Spleen (tissue), 7 donors: ENCODE measurements at regions not wholly inside any gene's neighbourhood (a gene's known extent, or its start where the extent isn't known, plus 50 kb on each side); places are given as distances from the start of the nearest gene placed in this dataset.

Experiments used
- POLR2AphosphoS5 ChIP-seq, 3 donors: sonication (generic); formaldehyde crosslinking; IDR thresholded peaks; one replicate each; pipeline ENCODE4 v1.5.1; 2017; ENCODE audit warnings: antibody characterized with exemption in 3 of 3
- TF ChIP-seq, protein P1 (sequence below), 11 experiments: fragments of 200-600 bp in 7 of 11; fragments of 450-650 bp in 4 of 11; sonication (generic) in 4 of 11; IDR thresholded peaks in 8 of 11; conservative IDR thresholded peaks in 3 of 11; 1 replicate in 7 of 11; 2 replicates in 4 of 11; pipeline versions ENCODE4 v1.4.0 to v1.8.0; 2016 to 2021; ENCODE audit warnings: antibody characterized with exemption in 11 of 11, inconsistent platforms in 4 of 11, mild to moderate bottlenecking in 1 of 11
- donor health status: DM: no; HTN: no; CAD: no; lungs with moderate emphysema.
- donor health status: DM: no; HTN: no; CAD: no.
- donor health status: DM: no; HTN: no; CAD: no.

DNA sequence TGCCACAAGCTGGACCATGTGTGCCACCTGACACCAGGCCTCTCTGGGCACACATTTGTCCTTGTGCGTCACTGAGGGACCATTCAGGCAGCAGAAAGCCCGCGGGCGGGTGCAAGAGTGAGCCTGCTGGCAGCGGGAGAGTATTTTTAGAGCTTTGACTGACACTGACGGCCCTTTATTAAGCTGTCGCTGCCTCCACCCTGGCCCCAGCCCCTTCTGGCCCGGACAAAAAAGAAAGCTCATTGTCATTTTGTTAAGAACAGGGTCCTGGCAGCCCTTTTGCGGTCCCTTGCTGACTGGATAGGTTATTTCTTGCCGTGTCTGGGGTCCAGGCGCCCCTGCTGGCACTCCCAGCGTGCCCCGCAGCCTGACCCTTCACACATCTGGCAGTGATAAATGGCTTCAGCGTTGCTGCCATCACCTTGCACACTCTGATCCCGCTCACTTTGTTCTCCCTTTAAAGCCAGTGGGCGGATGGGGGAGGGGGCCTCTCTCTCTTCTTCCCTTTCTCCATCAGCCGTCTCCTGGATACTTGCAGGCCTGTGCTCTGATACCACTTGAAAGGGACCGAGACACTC lies 78.4 kb upstream of the NKD1 start:
- TF ChIP-seq, protein P1, sequence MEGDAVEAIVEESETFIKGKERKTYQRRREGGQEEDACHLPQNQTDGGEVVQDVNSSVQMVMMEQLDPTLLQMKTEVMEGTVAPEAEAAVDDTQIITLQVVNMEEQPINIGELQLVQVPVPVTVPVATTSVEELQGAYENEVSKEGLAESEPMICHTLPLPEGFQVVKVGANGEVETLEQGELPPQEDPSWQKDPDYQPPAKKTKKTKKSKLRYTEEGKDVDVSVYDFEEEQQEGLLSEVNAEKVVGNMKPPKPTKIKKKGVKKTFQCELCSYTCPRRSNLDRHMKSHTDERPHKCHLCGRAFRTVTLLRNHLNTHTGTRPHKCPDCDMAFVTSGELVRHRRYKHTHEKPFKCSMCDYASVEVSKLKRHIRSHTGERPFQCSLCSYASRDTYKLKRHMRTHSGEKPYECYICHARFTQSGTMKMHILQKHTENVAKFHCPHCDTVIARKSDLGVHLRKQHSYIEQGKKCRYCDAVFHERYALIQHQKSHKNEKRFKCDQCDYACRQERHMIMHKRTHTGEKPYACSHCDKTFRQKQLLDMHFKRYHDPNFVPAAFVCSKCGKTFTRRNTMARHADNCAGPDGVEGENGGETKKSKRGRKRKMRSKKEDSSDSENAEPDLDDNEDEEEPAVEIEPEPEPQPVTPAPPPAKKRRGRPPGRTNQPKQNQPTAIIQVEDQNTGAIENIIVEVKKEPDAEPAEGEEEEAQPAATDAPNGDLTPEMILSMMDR (IDR thresholded peaks at IDR 0.05 in 8 of 11, conservative IDR thresholded peaks at IDR 0.05 in 3 of 11): no peak
- TF ChIP-seq POLR2AphosphoS5 (IDR thresholded peaks at IDR 0.05): no peak
